OCI-LY3 (cell line): ENCODE measurements at regions not wholly inside any gene's neighbourhood (a gene's known extent, or its start where the extent isn't known, plus 50 kb on each side); places are given as distances from the start of the nearest gene placed in this dataset.

Experiments
- CTCF ChIP-seq: fragments of 200-600, 300-600 bp; sonication (generic); IDR thresholded peaks from 2 replicates; pipeline ENCODE4 v1.5.1; 2014; ENCODE audit warnings: antibody characterized with exemption, low read length, low read depth
- EZH2phosphoT487 ChIP-seq: fragments of 200-600 bp; shearing (Covaris generic); IDR thresholded peaks from 2 replicates; pipeline ENCODE4 v1.6.1; 2018; ENCODE audit warnings: antibody characterized with exemption, mixed run types, low read depth

GRCh38 chr4:3387943-3388361 lies 53.8 kb upstream of the HGFAC start:
- TF ChIP-seq CTCF (no peak), EZH2phosphoT487 (no peak)
